HepG2 (cell line): ENCODE measurements at regions not wholly inside any gene's neighbourhood (a gene's known extent, or its start where the extent isn't known, plus 50 kb on each side); places are given as distances from the start of the nearest gene placed in this dataset.

Source experiments
- ATAC-seq: fragments of 200-7000 bp; cut with Tn5 transposase; 3 replicates; pipeline ENCODE4 v1.9.1; 2020; ENCODE audit warnings: mild to moderate bottlenecking, moderate library complexity
- BruUV-seq: library from RNA; stranded (reverse); fragments of 400-500 nt; replicated peaks from 2 replicates; lab custom pipeline; 2021; lab: Mats Ljungman, UMichigan
- CTCF ChIA-PET: fragments of 300-600 bp; formaldehyde crosslinking; extraction: SDS; loops from one replicate; lab custom pipeline; 2021; ENCODE audit warnings: low total read pairs, inconsistent platforms, low intra/inter-chr PET ratio; lab: Yijun Ruan, JAX
- POLR2A ChIA-PET: fragments of 350-600 bp; sonication (Branson Sonifier 250); formaldehyde crosslinking; loops from one replicate; lab custom pipeline; 2020; ENCODE audit warnings: antibody characterized with exemption, inconsistent platforms; lab: Yijun Ruan, JAX
- DNase-seq: peaks from one replicate; pipeline ENCODE4 v3.0.0-alpha.2; 2015; ENCODE audit warnings: low spot score
- FAIRE-seq: peaks from 3 replicates; lab custom pipeline; 2011; peaks lifted over from hg19 to GRCh38; lab: Jason Lieb, UNC
- H2AFZ ChIP-seq: one replicate; pipeline ENCODE4 v1.6.1; 2011; ENCODE audit warnings: low read length, inconsistent platforms
- H3K27ac ChIP-seq: fragments of 300-600 bp; 3 replicates; pipeline ENCODE4 v1.8.0; 2011; ENCODE audit warnings: mixed run types, mild to moderate bottlenecking, mixed read lengths, low read length, inconsistent platforms; ENCODE audit not compliant: insufficient read depth; ENCODE audit errors: extremely low read length
- H3K27me3 ChIP-seq, 2 experiments: fragments of 200-600 bp in 1 of 2; 2 replicates in 1 of 2; 3 replicates in 1 of 2; pipeline versions ENCODE4 v1.6.0 to v1.8.0; 2011; ENCODE audit warnings: low read length in 2 of 2, mild to moderate bottlenecking in 2 of 2, moderate library complexity in 2 of 2, inconsistent platforms in 1 of 2; ENCODE audit not compliant: insufficient read depth in 2 of 2, control insufficient read depth in 1 of 2
- H3K36me3 ChIP-seq, 2 experiments: fragments of 200-600 bp in 1 of 2; replicated peaks in 1 of 2; 2 replicates in 1 of 2; 3 replicates in 1 of 2; pipeline versions ENCODE4 v1.5.1 to v1.8.0; 2011; ENCODE audit warnings: low read length in 2 of 2, inconsistent platforms in 1 of 2; ENCODE audit not compliant: insufficient read depth in 2 of 2, control insufficient read depth in 1 of 2
- H3K4me1 ChIP-seq: 2 replicates; pipeline ENCODE4 v1.5.1; 2012; ENCODE audit warnings: low read length, inconsistent platforms; ENCODE audit not compliant: insufficient read depth
- H3K4me2 ChIP-seq: 2 replicates; pipeline ENCODE4 v1.6.0; 2011; ENCODE audit warnings: low read depth, low read length, inconsistent platforms
- H3K4me3 ChIP-seq, 3 experiments: fragments of 200-600 bp in 1 of 3; sonication (generic), shearing (Covaris generic) in 1 of 3; replicated peaks in 1 of 3; 2 replicates each; pipeline ENCODE4 v1.5.1; 2011 to 2016; ENCODE audit warnings: low read length in 3 of 3, inconsistent platforms in 2 of 3, low read depth in 2 of 3, mild to moderate bottlenecking in 2 of 3, control low read depth in 1 of 3, mixed read lengths in 1 of 3; ENCODE audit not compliant: insufficient read depth in 1 of 3
- H3K79me2 ChIP-seq: one replicate; pipeline ENCODE4 v1.6.1; 2011; ENCODE audit warnings: low read length, inconsistent platforms; ENCODE audit not compliant: insufficient read depth
- H3K9ac ChIP-seq: 2 replicates; pipeline ENCODE4 v1.6.0; 2011; ENCODE audit warnings: mild to moderate bottlenecking, low read depth, low read length, inconsistent platforms; ENCODE audit not compliant: insufficient read depth
- H3K9me3 ChIP-seq: 2 replicates; pipeline ENCODE4 v1.5.1; 2012; ENCODE audit warnings: mild to moderate bottlenecking, low read length
- H4K20me1 ChIP-seq: 2 replicates; pipeline ENCODE4 v1.6.0; 2011; ENCODE audit warnings: inconsistent platforms, mild to moderate bottlenecking, low read length, moderate library complexity; ENCODE audit not compliant: insufficient read depth
- CCAR2 ChIP-seq: fragments of 200-400 bp; formaldehyde crosslinking; optimal IDR thresholded peaks from 2 replicates; pipeline ENCODE3; 2018; ENCODE audit warnings: low read depth, mild to moderate bottlenecking, low read length, moderate library complexity
- EP300 ChIP-seq, 3 experiments: sonication (generic) in 1 of 3; formaldehyde crosslinking in 1 of 3; IDR thresholded peaks; 2 replicates each; pipeline versions ENCODE4 v1.5.1 to v1.6.1; 2011 to 2020; ENCODE audit warnings: low read depth in 2 of 3, low read length in 2 of 3, borderline replicate concordance in 1 of 3, improper control_type of control experiment in 1 of 3, mild to moderate bottlenecking in 1 of 3, missing genetic modification reagents in 1 of 3, moderate library complexity in 1 of 3
- GLMP ChIP-seq: sonication (generic); formaldehyde crosslinking; IDR thresholded peaks from 2 replicates; pipeline ENCODE4 v1.9.0; 2021; ENCODE audit warnings: missing genetic modification reagents, mild to moderate bottlenecking, borderline replicate concordance
- HMG20B ChIP-seq: conservative IDR thresholded peaks from 2 replicates; pipeline ENCODE4 v1.6.1; 2016; ENCODE audit warnings: missing genetic modification reagents, missing compliant biosample characterization
- HNF4G ChIP-seq, 2 experiments: sonication (generic) in 1 of 2; formaldehyde crosslinking in 1 of 2; IDR thresholded peaks; 2 replicates each; pipeline versions ENCODE4 v1.4.0 to v1.6.1; 2011 to 2020; ENCODE audit warnings: borderline replicate concordance in 2 of 2, low read depth in 2 of 2, mild to moderate bottlenecking in 2 of 2, low read length in 1 of 2, missing genetic modification reagents in 1 of 2, moderate library complexity in 1 of 2
- MEIS1 ChIP-seq: sonication (generic); formaldehyde crosslinking; IDR thresholded peaks from 2 replicates; pipeline ENCODE4 v1.9.0; 2021; ENCODE audit warnings: mild to moderate bottlenecking, missing genetic modification reagents, moderate library complexity, borderline replicate concordance
- PHF20 ChIP-seq: sonication (generic); formaldehyde crosslinking; IDR thresholded peaks from 2 replicates; pipeline ENCODE4 v1.5.0; 2020; ENCODE audit warnings: mild to moderate bottlenecking, missing genetic modification reagents
- RFX3 ChIP-seq: IDR thresholded peaks from 2 replicates; pipeline ENCODE4 v1.6.1; 2016; ENCODE audit warnings: missing biosample characterization, missing genetic modification reagents
- RXRA ChIP-seq: sonication (generic); formaldehyde crosslinking; IDR thresholded peaks from 2 replicates; pipeline ENCODE4 v1.5.1; 2020; ENCODE audit warnings: missing genetic modification reagents
- TFDP2 ChIP-seq: sonication (generic); formaldehyde crosslinking; IDR thresholded peaks from 2 replicates; pipeline ENCODE4 v1.4.0; 2020; ENCODE audit warnings: missing genetic modification reagents
- WIZ ChIP-seq: sonication (generic); formaldehyde crosslinking; IDR thresholded peaks from 2 replicates; pipeline ENCODE4 v1.5.1; 2020; ENCODE audit warnings: mild to moderate bottlenecking, missing genetic modification reagents
- ZNF121 ChIP-seq: sonication (generic); formaldehyde crosslinking; IDR thresholded peaks from 2 replicates; pipeline ENCODE4 v1.5.0; 2020; ENCODE audit warnings: mild to moderate bottlenecking, missing genetic modification reagents
- ZNF20 ChIP-seq: sonication (generic); formaldehyde crosslinking; IDR thresholded peaks from 2 replicates; pipeline ENCODE4 v1.4.0; 2020; ENCODE audit warnings: mild to moderate bottlenecking, moderate library complexity, missing genetic modification reagents
- ZNF34 ChIP-seq: sonication (generic); formaldehyde crosslinking; IDR thresholded peaks from 2 replicates; pipeline ENCODE4 v1.4.0; 2020; ENCODE audit warnings: mild to moderate bottlenecking, missing genetic modification reagents, borderline replicate concordance
- WGBS: methylation state at CpG from one replicate; pipeline ENCODE4 v1.1.6; 2017; ENCODE audit warnings: low lambda C conversion rate; 5-methylcytosine and 5-hydroxymethylcytosine counted together
- in situ Hi-C: cut with HindIII; loops from 2 replicates; pipeline ENCODE4 v1.10.0; 2017; ENCODE audit warnings: low pct_unique_long_range_greater_than_20kb; ENCODE audit not compliant: extremely low pct_ligation_motif_present
- intact Hi-C: fragments of 100-400 bp; cut with micrococcal nuclease; formaldehyde crosslinking; loops from one replicate; pipeline ENCODE4 v1.10.0; 2022; ENCODE audit not compliant: unreplicated experiment
- TF ChIP-seq, protein P1 (sequence below): sonication (generic); formaldehyde crosslinking; IDR thresholded peaks from 2 replicates; pipeline ENCODE4 v1.4.0; 2020; ENCODE audit warnings: missing genetic modification reagents
- TF ChIP-seq, protein P2 (sequence below), 2 experiments: fragments of 450-650 bp in 1 of 2; sonication (generic) in 1 of 2; formaldehyde crosslinking; IDR thresholded peaks; 2 replicates each; pipeline versions ENCODE4 v1.5.0 to v1.8.0; 2020 to 2022; ENCODE audit warnings: mild to moderate bottlenecking in 1 of 2, missing genetic modification reagents in 1 of 2
- TF ChIP-seq, protein P3 (sequence below): sonication (generic); formaldehyde crosslinking; IDR thresholded peaks from 2 replicates; pipeline ENCODE4 v1.5.0; 2020; ENCODE audit warnings: missing genetic modification reagents

DNA sequence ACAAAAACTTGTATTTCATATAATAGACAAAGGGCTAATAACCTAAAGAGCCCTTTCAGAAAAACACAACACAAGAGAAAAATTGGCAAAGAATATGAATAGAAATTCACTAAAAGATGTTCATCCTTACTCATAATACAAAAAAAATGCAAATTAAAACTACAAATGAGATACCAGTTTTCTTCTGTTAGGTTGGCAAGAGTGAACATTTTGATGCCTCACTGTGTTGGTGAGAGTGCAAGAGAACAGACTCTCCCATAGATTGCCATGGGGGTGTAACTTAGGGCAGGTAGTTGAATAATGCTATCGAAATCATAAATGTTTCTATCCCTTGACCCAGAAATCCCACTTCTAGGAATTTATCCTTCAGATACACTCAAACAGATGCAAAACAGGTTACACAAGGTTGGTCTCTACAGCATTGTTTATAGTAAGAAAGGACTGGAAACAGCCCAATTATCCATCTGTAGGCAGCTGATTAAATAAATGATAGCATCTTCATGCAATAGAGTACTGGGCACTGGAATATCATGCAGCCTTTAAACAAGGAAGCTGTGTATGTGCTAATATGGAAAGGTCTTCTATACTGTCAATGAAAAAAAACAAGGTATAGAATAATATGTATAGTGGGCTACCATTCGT lies 146.3 kb downstream of the TLE3 start:
- Histone ChIP-seq H3K79me2 (no peaks in the 10 kb centered on the region), H3K36me3 (no peaks in the 10 kb centered on the region), H3K4me2 (no peak overlapping the region), H3K4me1 (no peaks in the 10 kb centered on the region), H3K4me3 (no peak overlapping the region), H3K27ac (no peak overlapping the region), H3K9me3 (no peaks in the 10 kb centered on the region)
- ChIA-PET POLR2A (no interaction called here), CTCF (no interaction called here)
- intact Hi-C loops = no loop called here
- no peak for DNase-seq
- no peak for TF ChIP-seq TFDP2
- TF ChIP-seq RFX3 (CRISPR knock-in tag) = no peak
- no peak for TF ChIP-seq ZNF121 (CRISPR knock-in tag)
- TF ChIP-seq PHF20 (CRISPR knock-in tag) = no peak
- TF ChIP-seq, protein P1, sequence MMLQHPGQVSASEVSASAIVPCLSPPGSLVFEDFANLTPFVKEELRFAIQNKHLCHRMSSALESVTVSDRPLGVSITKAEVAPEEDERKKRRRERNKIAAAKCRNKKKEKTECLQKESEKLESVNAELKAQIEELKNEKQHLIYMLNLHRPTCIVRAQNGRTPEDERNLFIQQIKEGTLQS = no peak
- no peak for TF ChIP-seq ZNF34 (CRISPR knock-in tag)
- TF ChIP-seq EP300 (IDR thresholded peaks at IDR 0.05; ENCODE audit: low read depth in 2 of 2, low read length in 2 of 2) = no peak
- no peak for TF ChIP-seq EP300 (CRISPR knock-in tag; IDR thresholded peaks at IDR 0.05; ENCODE audit: borderline replicate concordance)
- TF ChIP-seq, protein P2, sequence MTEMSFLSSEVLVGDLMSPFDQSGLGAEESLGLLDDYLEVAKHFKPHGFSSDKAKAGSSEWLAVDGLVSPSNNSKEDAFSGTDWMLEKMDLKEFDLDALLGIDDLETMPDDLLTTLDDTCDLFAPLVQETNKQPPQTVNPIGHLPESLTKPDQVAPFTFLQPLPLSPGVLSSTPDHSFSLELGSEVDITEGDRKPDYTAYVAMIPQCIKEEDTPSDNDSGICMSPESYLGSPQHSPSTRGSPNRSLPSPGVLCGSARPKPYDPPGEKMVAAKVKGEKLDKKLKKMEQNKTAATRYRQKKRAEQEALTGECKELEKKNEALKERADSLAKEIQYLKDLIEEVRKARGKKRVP (CRISPR knock-in tag; IDR thresholded peaks at IDR 0.05) = no peak
- TF ChIP-seq, protein P3, sequence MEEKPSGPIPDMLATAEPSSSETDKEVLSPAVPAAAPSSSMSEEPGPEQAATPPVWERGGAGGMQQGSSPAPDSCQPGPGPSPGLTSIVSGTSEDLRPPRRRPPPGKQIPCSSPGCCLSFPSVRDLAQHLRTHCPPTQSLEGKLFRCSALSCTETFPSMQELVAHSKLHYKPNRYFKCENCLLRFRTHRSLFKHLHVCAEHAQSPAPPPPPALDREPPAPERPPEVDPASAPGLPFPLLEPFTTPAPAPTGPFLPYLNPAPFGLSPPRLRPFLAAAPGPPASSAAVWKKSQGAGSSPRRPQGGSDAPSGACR (CRISPR knock-in tag) = no peak
- TF ChIP-seq HNF4G (IDR thresholded peaks at IDR 0.05; ENCODE audit: borderline replicate concordance, low read depth, low read length) = no peak
- no peak for TF ChIP-seq HNF4G (CRISPR knock-in tag; IDR thresholded peaks at IDR 0.05; ENCODE audit: borderline replicate concordance, low read depth)
- no peak for TF ChIP-seq WIZ
- TF ChIP-seq HMG20B = no peak
- TF ChIP-seq GLMP (CRISPR knock-in tag) = no peak
- TF ChIP-seq CCAR2 = no peak
- no peak for TF ChIP-seq ZNF20
- no peak for TF ChIP-seq RXRA (CRISPR knock-in tag)
- no peak for TF ChIP-seq MEIS1
- TF ChIP-seq, all 625 proteins: peak for 0
- H3K27me3 ChIP-seq = peaks cover 0 to 13% of the 10 kb centered on the region in 2 experiments; a peak in 3 of 5 replicates
- WGBS = 0% methylated on average over 2 of the region's 2 CpGs
- no peak for FAIRE-seq
- no peak overlapping the region for H2AFZ ChIP-seq
- in situ Hi-C loops = no loop called here
- no peak overlapping the region for H3K9ac ChIP-seq
- no peak for ATAC-seq
- no TSS peak for BruUV-seq
- no peaks in the 10 kb centered on the region for H4K20me1 ChIP-seq
